AG20443 (cell line): ENCODE measurements at regions not wholly inside any gene's neighbourhood (a gene's known extent, or its start where the extent isn't known, plus 50 kb on each side); places are given as distances from the start of the nearest gene placed in this dataset.

Source experiments
- DNase-seq: peaks from one replicate; pipeline ENCODE4 v3.0.0; 2012; ENCODE audit warnings: low spot score, mixed read lengths

GRCh38 chr2:46850742-46851141, 64.9 kb downstream of the MCFD2 start:
- DNase-seq, result no peak

GRCh38 chr2:46849721-46850556, 65.7 kb downstream of the MCFD2 start:
- no peak for DNase-seq

- no peak for DNase-seq
Observed at GRCh38 chr2:46849046-46849715, 66.4 kb downstream of the MCFD2 start.

- no peak for DNase-seq
Observed at GRCh38 chr2:46848447-46848846, 67.2 kb downstream of the MCFD2 start.

GRCh38 chr2:46847726-46848412, 67.7 kb downstream of the MCFD2 start:
- peak; percentile 55 for DNase-seq

- peak; percentile 87 for DNase-seq
Observed at GRCh38 chr2:46847185-46847710, 68.4 kb downstream of the MCFD2 start.

- no peak for DNase-seq
Observed at GRCh38 chr2:46846536-46846935, 69.1 kb downstream of the MCFD2 start.

- no peak for DNase-seq
Observed at GRCh38 chr2:46845542-46846486, 69.8 kb downstream of the MCFD2 start.

- no peak for DNase-seq
Observed at GRCh38 chr2:46844443-46844842, 71.2 kb downstream of the MCFD2 start.

GRCh38 chr2:46844034-46844433, 71.6 kb downstream of the MCFD2 start:
- DNase-seq, result no peak

GRCh38 chr2:46843316-46843715, 72.3 kb downstream of the MCFD2 start:
- DNase-seq, result peak; percentile 37

- no peak for DNase-seq
Observed at GRCh38 chr2:46842876-46843275, 72.7 kb downstream of the MCFD2 start.

- DNase-seq, result no peak
Observed at GRCh38 chr2:46841621-46842020, 74.0 kb downstream of the MCFD2 start.

GRCh38 chr2:46839045-46839444, 76.6 kb downstream of the MCFD2 start:
- DNase-seq, result no peak

- no peak for DNase-seq
Observed at GRCh38 chr2:46837704-46838103, 77.9 kb downstream of the MCFD2 start.

GRCh38 chr2:46837112-46837454, 78.5 kb downstream of the MCFD2 start:
- no peak for DNase-seq

GRCh38 chr2:46836295-46837111, 79.1 kb downstream of the MCFD2 start:
- no peak for DNase-seq

- no peak for DNase-seq
Observed at GRCh38 chr2:46835520-46835919, 80.1 kb downstream of the MCFD2 start.

GRCh38 chr2:46832543-46832942, 83.1 kb downstream of the MCFD2 start:
- DNase-seq, result no peak

GRCh38 chr2:46831869-46832265, 83.7 kb downstream of the MCFD2 start:
- DNase-seq, result no peak
